ENCODE measurements at regions not wholly inside any gene's neighbourhood (a gene's known extent, or its start where the extent isn't known, plus 50 kb on each side); places are given as distances from the start of the nearest gene placed in this dataset.

- TF ChIP-seq POLR2A (IDR thresholded peaks at IDR 0.05; ENCODE audit: low read depth, low read length) (no peak), TAF1 (IDR thresholded peaks at IDR 0.05; ENCODE audit: borderline replicate concordance, low read depth, low read length) (no peak)
Measured at GRCh38 chr6:120230008-120230407, 880.4 kb upstream of the MAN1A1 start.
